ENCODE measurements at regions not wholly inside any gene's neighbourhood (a gene's known extent, or its start where the extent isn't known, plus 50 kb on each side); places are given as distances from the start of the nearest gene placed in this dataset.

- H3K9me3 ChIP-seq (ENCODE audit: control insufficient read depth, insufficient read depth, low read length) = peaks cover 3% of the 10 kb centered on the region; the same call in 1 of the 2 replicates
- TF ChIP-seq EZH2phosphoT487 (IDR thresholded peaks at IDR 0.05; ENCODE audit: borderline replicate concordance, low read length) (no peak), CTCF (IDR thresholded peaks at IDR 0.05; ENCODE audit: low read depth, low read length, poor library complexity, severe bottlenecking) (no peak)
- no peaks in the 10 kb centered on the region for H3K79me2 ChIP-seq (ENCODE audit: control insufficient read depth, low read length)
- no peak overlapping the region for H3K27ac ChIP-seq (ENCODE audit: low read depth, low read length)
- no peaks in the 10 kb centered on the region for H3F3A ChIP-seq (ENCODE audit: control insufficient read depth, insufficient read depth)
- no peaks in the 10 kb centered on the region for H3K4me1 ChIP-seq (ENCODE audit: control insufficient read depth, low read length)
- no peak overlapping the region for H3K4me2 ChIP-seq (ENCODE audit: low read length)
- H4K20me1 ChIP-seq (ENCODE audit: control insufficient read depth, insufficient read depth, low read depth, low read length) = no peaks in the 10 kb centered on the region
- H3K9me2 ChIP-seq (replicated peaks; ENCODE audit: control insufficient read depth, low read length) = no peaks in the 10 kb centered on the region
- no peaks in the 10 kb centered on the region for H3K36me3 ChIP-seq (ENCODE audit: control insufficient read depth, low read length)
- H3K27me3 ChIP-seq (ENCODE audit: control insufficient read depth, low read length) = no peaks in the 10 kb centered on the region
- no peak overlapping the region for H3K4me3 ChIP-seq (ENCODE audit: low read length)
Measured at GRCh38 chr2:80715433-80715832, 410.9 kb upstream of the LRRTM1 start.

GRCh38 chr2:80711915-80712314 is 407.4 kb upstream of the LRRTM1 start:
- no peaks in the 10 kb centered on the region for H3K9me2 ChIP-seq (replicated peaks; ENCODE audit: control insufficient read depth, low read length)
- H3K27ac ChIP-seq (ENCODE audit: low read depth, low read length) = no peak overlapping the region
- H3K4me2 ChIP-seq (ENCODE audit: low read length) = no peak overlapping the region
- H4K20me1 ChIP-seq (ENCODE audit: control insufficient read depth, insufficient read depth, low read depth, low read length) = no peaks in the 10 kb centered on the region
- H3K27me3 ChIP-seq (ENCODE audit: control insufficient read depth, low read length) = no peaks in the 10 kb centered on the region
- TF ChIP-seq CTCF (IDR thresholded peaks at IDR 0.05; ENCODE audit: low read depth, low read length, poor library complexity, severe bottlenecking) = no peak
- no peak for TF ChIP-seq EZH2phosphoT487 (IDR thresholded peaks at IDR 0.05; ENCODE audit: borderline replicate concordance, low read length)
- H3K4me3 ChIP-seq (ENCODE audit: low read length) = no peak overlapping the region
- H3K9me3 ChIP-seq (ENCODE audit: control insufficient read depth, insufficient read depth, low read length) = no peaks in the 10 kb centered on the region
- no peaks in the 10 kb centered on the region for H3K79me2 ChIP-seq (ENCODE audit: control insufficient read depth, low read length)
- no peaks in the 10 kb centered on the region for H3F3A ChIP-seq (ENCODE audit: control insufficient read depth, insufficient read depth)
- no peaks in the 10 kb centered on the region for H3K36me3 ChIP-seq (ENCODE audit: control insufficient read depth, low read length)
- no peaks in the 10 kb centered on the region for H3K4me1 ChIP-seq (ENCODE audit: control insufficient read depth, low read length)

GRCh38 chr2:80706951-80707350 is 402.4 kb upstream of the LRRTM1 start:
- TF ChIP-seq CTCF (IDR thresholded peaks at IDR 0.05; ENCODE audit: low read depth, low read length, poor library complexity, severe bottlenecking) = no peak
- no peak for TF ChIP-seq EZH2phosphoT487 (IDR thresholded peaks at IDR 0.05; ENCODE audit: borderline replicate concordance, low read length)
- no peak overlapping the region for H3K4me3 ChIP-seq (ENCODE audit: low read length)
- H3K79me2 ChIP-seq (ENCODE audit: control insufficient read depth, low read length) = no peaks in the 10 kb centered on the region
- no peaks in the 10 kb centered on the region for H3F3A ChIP-seq (ENCODE audit: control insufficient read depth, insufficient read depth)
- H3K9me3 ChIP-seq (ENCODE audit: control insufficient read depth, insufficient read depth, low read length) = no peaks in the 10 kb centered on the region
- no peaks in the 10 kb centered on the region for H4K20me1 ChIP-seq (ENCODE audit: control insufficient read depth, insufficient read depth, low read depth, low read length)
- no peak overlapping the region for H3K4me2 ChIP-seq (ENCODE audit: low read length)
- H3K4me1 ChIP-seq (ENCODE audit: control insufficient read depth, low read length) = no peaks in the 10 kb centered on the region
- H3K36me3 ChIP-seq (ENCODE audit: control insufficient read depth, low read length) = no peaks in the 10 kb centered on the region
- no peaks in the 10 kb centered on the region for H3K27me3 ChIP-seq (ENCODE audit: control insufficient read depth, low read length)
- no peaks in the 10 kb centered on the region for H3K9me2 ChIP-seq (replicated peaks; ENCODE audit: control insufficient read depth, low read length)
- H3K27ac ChIP-seq (ENCODE audit: low read depth, low read length) = no peak overlapping the region

- Histone ChIP-seq H3K27ac (ENCODE audit: low read depth, low read length) (no peak overlapping the region), H3K4me1 (ENCODE audit: control insufficient read depth, low read length) (no peaks in the 10 kb centered on the region), H3K9me2 (replicated peaks; ENCODE audit: control insufficient read depth, low read length) (no peaks in the 10 kb centered on the region), H3K36me3 (ENCODE audit: control insufficient read depth, low read length) (no peaks in the 10 kb centered on the region), H3K9me3 (ENCODE audit: control insufficient read depth, insufficient read depth, low read length) (no peaks in the 10 kb centered on the region), H3K4me3 (ENCODE audit: low read length) (no peak overlapping the region), H3K79me2 (ENCODE audit: control insufficient read depth, low read length) (no peaks in the 10 kb centered on the region), H3K4me2 (ENCODE audit: low read length) (no peak overlapping the region), H3F3A (ENCODE audit: control insufficient read depth, insufficient read depth) (no peaks in the 10 kb centered on the region), H3K27me3 (ENCODE audit: control insufficient read depth, low read length) (no peaks in the 10 kb centered on the region), H4K20me1 (ENCODE audit: control insufficient read depth, insufficient read depth, low read depth, low read length) (no peaks in the 10 kb centered on the region)
- TF ChIP-seq CTCF (IDR thresholded peaks at IDR 0.05; ENCODE audit: low read depth, low read length, poor library complexity, severe bottlenecking) (no peak), EZH2phosphoT487 (IDR thresholded peaks at IDR 0.05; ENCODE audit: borderline replicate concordance, low read length) (no peak)
Measured at GRCh38 chr2:80706541-80706940, 402.0 kb upstream of the LRRTM1 start.

All from DOHH2 (cell line).